Glutamatergic neuron (in vitro differentiated cells): ENCODE measurements at regions not wholly inside any gene's neighbourhood (a gene's known extent, or its start where the extent isn't known, plus 50 kb on each side); places are given as distances from the start of the nearest gene placed in this dataset.

ENCODE experiments used
- DNase-seq: peaks from one replicate; pipeline ENCODE4 v3.0.0; 2022
- H3K27ac Mint-ChIP-seq: one replicate; pipeline ENCODE4 v1.8.0; 2020; ENCODE audit warnings: mild to moderate bottlenecking, mixed read lengths, inconsistent platforms; ENCODE audit not compliant: unreplicated experiment
- H3K27me3 Mint-ChIP-seq: one replicate; pipeline ENCODE4 v1.8.0; 2020; ENCODE audit warnings: mild to moderate bottlenecking, moderate library complexity, mixed read lengths, inconsistent platforms; ENCODE audit not compliant: unreplicated experiment
- H3K36me3 Mint-ChIP-seq: one replicate; pipeline ENCODE4 v1.8.0; 2020; ENCODE audit warnings: mild to moderate bottlenecking, mixed read lengths, inconsistent platforms; ENCODE audit not compliant: unreplicated experiment
- H3K4me1 Mint-ChIP-seq: one replicate; pipeline ENCODE4 v1.8.0; 2020; ENCODE audit warnings: mild to moderate bottlenecking, low read depth, mixed read lengths, inconsistent platforms; ENCODE audit not compliant: unreplicated experiment
- H3K4me3 Mint-ChIP-seq: one replicate; pipeline ENCODE4 v1.8.0; 2020; ENCODE audit warnings: mild to moderate bottlenecking, mixed read lengths, inconsistent platforms; ENCODE audit not compliant: unreplicated experiment
- H3K9me3 Mint-ChIP-seq: one replicate; pipeline ENCODE4 v1.8.0; 2020; ENCODE audit warnings: mild to moderate bottlenecking, moderate library complexity, mixed read lengths, inconsistent platforms; ENCODE audit not compliant: unreplicated experiment
- TF ChIP-seq, protein P1 (sequence below): fragments of 200-600 bp; sonication (generic); IDR thresholded peaks from one replicate; pipeline ENCODE4 v1.5.0; 2021; ENCODE audit not compliant: partially characterized antibody, unreplicated experiment

GRCh38 chr3:38990621-38991020, 61.1 kb downstream of the SCN11A start:
- H3K4me3 Mint-ChIP-seq = no peak overlapping the region
- H3K9me3 Mint-ChIP-seq = no peaks in the 10 kb centered on the region
- no peaks in the 10 kb centered on the region for H3K27me3 Mint-ChIP-seq
- no peak for DNase-seq
- no peak overlapping the region for H3K27ac Mint-ChIP-seq
- no peaks in the 10 kb centered on the region for H3K36me3 Mint-ChIP-seq
- TF ChIP-seq, protein P1, sequence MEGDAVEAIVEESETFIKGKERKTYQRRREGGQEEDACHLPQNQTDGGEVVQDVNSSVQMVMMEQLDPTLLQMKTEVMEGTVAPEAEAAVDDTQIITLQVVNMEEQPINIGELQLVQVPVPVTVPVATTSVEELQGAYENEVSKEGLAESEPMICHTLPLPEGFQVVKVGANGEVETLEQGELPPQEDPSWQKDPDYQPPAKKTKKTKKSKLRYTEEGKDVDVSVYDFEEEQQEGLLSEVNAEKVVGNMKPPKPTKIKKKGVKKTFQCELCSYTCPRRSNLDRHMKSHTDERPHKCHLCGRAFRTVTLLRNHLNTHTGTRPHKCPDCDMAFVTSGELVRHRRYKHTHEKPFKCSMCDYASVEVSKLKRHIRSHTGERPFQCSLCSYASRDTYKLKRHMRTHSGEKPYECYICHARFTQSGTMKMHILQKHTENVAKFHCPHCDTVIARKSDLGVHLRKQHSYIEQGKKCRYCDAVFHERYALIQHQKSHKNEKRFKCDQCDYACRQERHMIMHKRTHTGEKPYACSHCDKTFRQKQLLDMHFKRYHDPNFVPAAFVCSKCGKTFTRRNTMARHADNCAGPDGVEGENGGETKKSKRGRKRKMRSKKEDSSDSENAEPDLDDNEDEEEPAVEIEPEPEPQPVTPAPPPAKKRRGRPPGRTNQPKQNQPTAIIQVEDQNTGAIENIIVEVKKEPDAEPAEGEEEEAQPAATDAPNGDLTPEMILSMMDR = no peak
- H3K4me1 Mint-ChIP-seq = no peaks in the 10 kb centered on the region

DNA sequence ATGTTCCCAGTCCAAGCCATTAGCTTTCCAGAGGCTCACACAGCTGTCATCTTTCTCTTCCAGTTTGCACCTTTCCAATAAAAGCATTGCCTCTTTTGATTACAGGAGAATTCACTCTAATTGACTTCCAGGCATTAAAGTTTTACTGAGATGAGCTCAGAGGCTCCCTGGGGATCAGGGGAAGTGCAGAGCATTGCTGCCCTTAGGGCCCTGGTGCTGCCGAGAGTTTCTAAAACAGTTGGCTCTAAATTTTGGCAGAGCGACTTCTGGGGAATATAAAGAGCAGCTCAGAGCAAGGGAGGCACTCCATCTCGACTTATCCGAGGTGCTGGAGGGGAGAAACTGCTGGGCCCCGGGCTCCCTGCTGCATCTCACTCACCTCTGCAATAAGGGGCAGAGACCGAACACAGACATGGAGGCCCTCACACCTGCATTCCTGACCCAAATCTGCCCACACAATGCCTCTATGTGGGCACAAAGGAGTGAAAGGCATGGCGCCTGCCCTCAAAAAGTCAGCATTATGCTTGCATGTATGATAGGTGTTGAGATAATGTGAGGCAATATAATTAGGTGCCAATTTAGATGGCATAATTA, 61.7 kb downstream of the SCN11A start:
- Mint-ChIP-seq H3K4me3 (no peak overlapping the region), H3K27me3 (no peaks in the 10 kb centered on the region), H3K4me1 (no peaks in the 10 kb centered on the region), H3K27ac (no peak overlapping the region), H3K9me3 (no peaks in the 10 kb centered on the region), H3K36me3 (no peaks in the 10 kb centered on the region)
- DNase-seq = peak; percentile 19
- TF ChIP-seq, protein P1 = no peak

GRCh38 chr3:38988955-38989354, 62.8 kb downstream of the SCN11A start:
- TF ChIP-seq, protein P1 = no peak
- Mint-ChIP-seq H3K27me3 (no peaks in the 10 kb centered on the region), H3K27ac (no peak overlapping the region), H3K4me1 (no peaks in the 10 kb centered on the region), H3K9me3 (no peaks in the 10 kb centered on the region), H3K36me3 (no peaks in the 10 kb centered on the region), H3K4me3 (no peak overlapping the region)
- DNase-seq = no peak

DNA sequence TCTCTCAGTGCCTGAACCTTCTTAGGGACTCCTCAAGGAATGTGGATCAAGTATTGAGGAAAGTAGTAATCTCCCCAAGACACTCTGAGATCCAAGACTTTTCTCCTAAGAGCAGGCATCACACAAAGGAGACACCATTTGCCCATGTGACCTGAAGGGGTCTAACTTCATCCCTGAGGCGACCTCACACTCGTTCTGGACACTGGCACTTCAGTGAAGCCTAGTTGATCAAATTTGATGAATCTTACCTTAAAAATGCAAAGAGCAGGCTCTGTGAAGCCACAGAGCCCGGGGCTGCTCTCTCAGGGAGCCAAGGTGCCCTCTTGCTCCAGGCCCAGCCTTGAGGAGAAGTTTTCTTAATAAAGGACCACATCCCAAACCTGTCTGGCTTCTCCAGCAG, 64.3 kb downstream of the SCN11A start:
- Mint-ChIP-seq H3K4me1 (no peaks in the 10 kb centered on the region), H3K36me3 (no peaks in the 10 kb centered on the region), H3K27me3 (no peaks in the 10 kb centered on the region), H3K9me3 (no peaks in the 10 kb centered on the region), H3K27ac (no peak overlapping the region), H3K4me3 (no peak overlapping the region)
- TF ChIP-seq, protein P1 = no peak
- no peak for DNase-seq

DNA sequence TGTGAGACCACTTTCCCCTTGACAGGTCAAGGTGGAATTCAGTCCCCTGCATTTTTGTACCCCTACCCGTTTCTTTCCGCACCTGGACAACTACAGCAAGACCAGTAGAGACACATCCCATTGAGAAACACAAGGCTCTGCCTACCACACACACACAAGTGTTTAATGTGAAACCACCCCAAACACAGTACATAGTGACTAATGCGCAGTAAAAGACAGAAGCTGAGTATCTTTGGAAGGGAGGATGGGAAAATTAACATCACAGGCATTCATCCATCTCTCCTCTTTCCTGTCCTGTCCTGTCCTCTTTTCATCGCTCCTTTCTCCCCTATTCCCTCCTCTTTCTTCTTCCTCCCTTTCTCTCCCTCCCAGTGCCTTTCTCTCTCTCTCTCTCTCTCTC, 64.8 kb downstream of the SCN11A start:
- Mint-ChIP-seq H3K9me3 (no peaks in the 10 kb centered on the region), H3K4me3 (no peak overlapping the region), H3K27ac (no peak overlapping the region), H3K4me1 (no peaks in the 10 kb centered on the region), H3K36me3 (no peaks in the 10 kb centered on the region), H3K27me3 (no peaks in the 10 kb centered on the region)
- DNase-seq = no peak
- TF ChIP-seq, protein P1 = no peak
